Parathyroid adenoma (tissue), 2 donors: ENCODE measurements at regions not wholly inside any gene's neighbourhood (a gene's known extent, or its start where the extent isn't known, plus 50 kb on each side); places are given as distances from the start of the nearest gene placed in this dataset.

Source experiments
- H2AFZ ChIP-seq: fragments of 300-600 bp; sonication (generic); one replicate; pipeline ENCODE4 v1.7.0; 2017; ENCODE audit warnings: antibody characterized with exemption, mild to moderate bottlenecking
- H3K27ac ChIP-seq: fragments of 300-600 bp; sonication (generic); one replicate; pipeline ENCODE4 v1.7.0; 2017
- H3K27me3 ChIP-seq: fragments of 300-600 bp; sonication (generic); one replicate; pipeline ENCODE4 v1.7.0; 2017; ENCODE audit warnings: low read length; ENCODE audit not compliant: control insufficient read depth, insufficient read depth
- H3K36me3 ChIP-seq: fragments of 300-600 bp; sonication (generic); one replicate; pipeline ENCODE4 v1.7.0; 2017; ENCODE audit warnings: low read length; ENCODE audit not compliant: control insufficient read depth, insufficient read depth
- H3K4me1 ChIP-seq: fragments of 300-600 bp; sonication (generic); one replicate; pipeline ENCODE4 v1.7.0; 2017; ENCODE audit warnings: control low read depth
- H3K4me2 ChIP-seq: fragments of 300-600 bp; sonication (generic); one replicate; pipeline ENCODE4 v1.7.0; 2017; ENCODE audit warnings: low read length
- H3K4me3 ChIP-seq: fragments of 300-600 bp; sonication (generic); one replicate; pipeline ENCODE4 v1.7.0; 2017; ENCODE audit warnings: low read depth, low read length
- H3K79me2 ChIP-seq: fragments of 300-600 bp; sonication (generic); one replicate; pipeline ENCODE4 v1.7.0; 2017; ENCODE audit warnings: control low read depth
- H3K9ac ChIP-seq: fragments of 300-600 bp; sonication (generic); one replicate; pipeline ENCODE4 v1.7.0; 2017; ENCODE audit warnings: mild to moderate bottlenecking
- H3K9me3 ChIP-seq: fragments of 300-600 bp; sonication (generic); one replicate; pipeline ENCODE4 v1.7.0; 2017; ENCODE audit warnings: low read length; ENCODE audit not compliant: control insufficient read depth
- TF ChIP-seq, protein P1 (sequence below): fragments of 300-600 bp; sonication (generic); IDR thresholded peaks from one replicate; pipeline ENCODE4 v1.7.0; 2017; ENCODE audit warnings: antibody characterized with exemption, mild to moderate bottlenecking
- donor health status: primary hyperparathyroidism.

DNA sequence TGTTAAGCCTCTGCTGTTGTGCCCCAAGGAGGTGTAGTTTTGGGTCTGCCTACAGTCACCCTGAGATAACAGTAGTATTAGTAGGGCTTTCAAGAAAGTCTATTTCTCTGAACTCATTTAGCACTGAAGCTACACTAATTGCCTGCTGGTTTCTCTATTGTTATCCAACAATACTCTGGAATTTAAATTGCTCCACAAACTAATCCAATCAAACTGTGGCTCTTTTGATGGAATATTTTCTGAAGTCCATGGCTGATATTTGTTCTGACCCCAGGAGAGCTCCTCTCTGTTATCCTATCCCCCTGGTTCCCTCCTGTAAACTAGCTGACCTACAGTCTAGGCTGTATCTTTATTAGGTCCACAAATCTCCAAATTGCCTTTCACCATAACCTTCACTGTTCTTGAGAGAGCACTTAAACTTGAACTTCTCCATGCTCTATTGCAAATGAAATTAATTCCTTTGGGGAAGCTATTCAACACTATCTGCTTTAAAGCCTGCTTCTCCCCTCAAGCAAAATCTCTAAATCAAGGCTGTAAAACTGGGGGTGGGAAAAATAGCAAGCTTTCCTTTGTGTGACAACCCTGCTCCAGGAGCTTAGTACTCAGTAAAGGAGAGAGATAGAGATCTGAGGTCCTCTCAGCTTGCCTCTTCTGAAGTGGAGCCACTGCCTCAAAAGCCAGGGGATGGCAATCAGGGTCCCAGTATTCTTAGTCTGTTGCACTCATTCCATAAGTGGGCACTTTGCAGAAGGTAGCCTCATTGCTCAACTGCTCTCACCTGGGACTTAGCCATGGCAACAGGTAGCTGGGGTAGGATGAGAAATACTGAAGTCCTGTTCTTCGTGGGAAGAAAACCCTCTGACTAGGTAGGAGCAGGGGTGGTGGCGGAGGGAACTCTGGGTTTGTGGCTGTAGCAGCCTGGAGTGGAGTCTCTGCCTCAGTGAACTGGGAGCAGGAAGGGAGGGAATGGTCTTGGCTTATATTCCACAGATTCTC, 110.9 kb downstream of the MACIR start:
- TF ChIP-seq, protein P1, sequence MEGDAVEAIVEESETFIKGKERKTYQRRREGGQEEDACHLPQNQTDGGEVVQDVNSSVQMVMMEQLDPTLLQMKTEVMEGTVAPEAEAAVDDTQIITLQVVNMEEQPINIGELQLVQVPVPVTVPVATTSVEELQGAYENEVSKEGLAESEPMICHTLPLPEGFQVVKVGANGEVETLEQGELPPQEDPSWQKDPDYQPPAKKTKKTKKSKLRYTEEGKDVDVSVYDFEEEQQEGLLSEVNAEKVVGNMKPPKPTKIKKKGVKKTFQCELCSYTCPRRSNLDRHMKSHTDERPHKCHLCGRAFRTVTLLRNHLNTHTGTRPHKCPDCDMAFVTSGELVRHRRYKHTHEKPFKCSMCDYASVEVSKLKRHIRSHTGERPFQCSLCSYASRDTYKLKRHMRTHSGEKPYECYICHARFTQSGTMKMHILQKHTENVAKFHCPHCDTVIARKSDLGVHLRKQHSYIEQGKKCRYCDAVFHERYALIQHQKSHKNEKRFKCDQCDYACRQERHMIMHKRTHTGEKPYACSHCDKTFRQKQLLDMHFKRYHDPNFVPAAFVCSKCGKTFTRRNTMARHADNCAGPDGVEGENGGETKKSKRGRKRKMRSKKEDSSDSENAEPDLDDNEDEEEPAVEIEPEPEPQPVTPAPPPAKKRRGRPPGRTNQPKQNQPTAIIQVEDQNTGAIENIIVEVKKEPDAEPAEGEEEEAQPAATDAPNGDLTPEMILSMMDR, result no peak
- no peaks in the 10 kb centered on the region for H3K36me3 ChIP-seq

DNA sequence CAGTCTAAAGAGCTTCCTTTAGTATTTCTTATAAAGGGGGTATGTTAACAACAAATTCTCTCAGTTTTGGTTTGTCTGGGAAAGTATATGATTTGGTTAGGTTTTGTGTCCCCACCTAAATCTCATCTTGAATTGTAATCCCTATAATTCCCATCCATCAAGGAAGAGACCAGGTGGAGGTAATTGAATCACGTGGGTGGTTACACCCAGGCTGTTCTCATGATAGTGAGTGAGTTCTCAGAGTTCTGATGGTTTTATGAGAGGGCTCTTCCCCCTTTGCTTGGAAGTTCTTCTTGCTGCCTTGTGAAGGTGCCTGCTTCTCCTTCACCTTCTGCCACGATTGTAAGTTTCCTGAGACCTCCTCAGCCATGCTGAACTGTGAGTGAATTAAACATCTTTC, 109.1 kb downstream of the MACIR start:
- no peak overlapping the region for H3K9ac ChIP-seq
- no peaks in the 10 kb centered on the region for H3K36me3 ChIP-seq
- no peak overlapping the region for H3K27ac ChIP-seq
- peaks cover 19% of the 10 kb centered on the region for H3K4me1 ChIP-seq
- no peak overlapping the region for H2AFZ ChIP-seq
- H3K79me2 ChIP-seq, result no peaks in the 10 kb centered on the region
- no peaks in the 10 kb centered on the region for H3K9me3 ChIP-seq
- no peaks in the 10 kb centered on the region for H3K27me3 ChIP-seq
- TF ChIP-seq, protein P1, result no peak
- H3K4me3 ChIP-seq, result no peak overlapping the region
- no peak overlapping the region for H3K4me2 ChIP-seq

More for the DNA sequence above, 110.9 kb downstream of the MACIR start:
- Histone ChIP-seq H3K4me1 (peaks cover 28% of the 10 kb centered on the region), H2AFZ (no peak overlapping the region), H3K4me3 (no peak overlapping the region), H3K27ac (no peak overlapping the region), H3K27me3 (no peaks in the 10 kb centered on the region), H3K79me2 (no peaks in the 10 kb centered on the region), H3K9me3 (no peaks in the 10 kb centered on the region), H3K4me2 (no peak overlapping the region), H3K9ac (no peak overlapping the region)

DNA sequence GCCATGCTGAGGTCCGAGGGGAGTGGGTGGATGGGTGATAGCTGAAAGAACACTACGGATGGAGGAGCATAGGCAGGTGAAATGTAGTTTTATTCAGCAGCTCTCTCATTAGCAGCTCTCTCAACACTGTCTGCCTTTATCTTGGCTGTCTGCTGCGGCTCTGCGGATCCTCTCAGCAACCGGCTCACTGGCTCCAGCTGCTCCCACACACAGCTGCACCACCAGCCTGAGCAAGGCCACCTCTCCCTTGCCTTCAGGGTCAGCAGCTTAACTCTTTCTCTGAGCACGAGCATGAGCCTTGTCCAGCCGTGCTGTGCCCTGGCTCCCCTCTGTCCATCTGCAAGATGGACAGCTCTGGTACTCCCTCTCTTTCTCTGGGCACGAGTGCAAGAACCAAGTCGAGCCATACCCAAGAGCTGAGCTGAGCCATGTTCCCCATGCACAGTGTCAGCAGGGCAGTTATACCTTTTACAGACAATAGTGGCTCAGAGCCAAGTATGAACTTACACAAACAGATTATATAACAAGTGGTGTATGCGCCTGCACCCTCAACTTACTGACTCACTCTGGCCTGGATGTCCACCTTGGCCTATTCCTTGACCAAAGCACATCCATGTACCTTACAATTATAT, 108.5 kb downstream of the MACIR start:
- Histone ChIP-seq H3K27me3 (no peaks in the 10 kb centered on the region), H3K79me2 (no peaks in the 10 kb centered on the region), H3K4me1 (peaks cover 18% of the 10 kb centered on the region), H3K4me3 (no peak overlapping the region), H2AFZ (no peak overlapping the region), H3K4me2 (no peak overlapping the region), H3K27ac (no peak overlapping the region), H3K9me3 (no peaks in the 10 kb centered on the region), H3K36me3 (no peaks in the 10 kb centered on the region), H3K9ac (no peak overlapping the region)
- TF ChIP-seq, protein P1, result no peak

DNA sequence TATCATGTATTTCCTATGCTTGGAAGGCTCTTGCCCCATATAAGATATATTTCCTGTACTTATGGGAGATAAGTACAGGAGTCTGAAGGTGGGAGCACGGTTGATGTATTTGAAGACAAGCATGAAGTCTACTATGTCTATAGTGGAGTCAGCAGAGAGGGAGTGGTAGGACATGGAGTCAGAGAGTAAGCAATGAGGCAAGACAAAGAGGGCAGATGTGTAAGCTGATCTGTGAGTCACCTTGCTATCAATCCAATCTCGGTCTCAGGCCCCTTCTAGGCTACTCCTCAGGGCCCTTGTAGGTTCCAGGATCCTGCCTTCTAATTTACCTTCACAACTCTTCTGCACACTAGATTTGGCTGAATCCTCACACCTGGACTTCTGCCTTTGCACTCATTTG, 105.5 kb downstream of the MACIR start:
- Histone ChIP-seq H3K4me2 (no peak overlapping the region), H3K9me3 (no peaks in the 10 kb centered on the region), H3K9ac (no peak overlapping the region), H3K4me3 (no peak overlapping the region), H3K36me3 (no peaks in the 10 kb centered on the region), H3K4me1 (peaks cover 9% of the 10 kb centered on the region), H2AFZ (no peak overlapping the region), H3K27me3 (no peaks in the 10 kb centered on the region), H3K27ac (no peak overlapping the region), H3K79me2 (no peaks in the 10 kb centered on the region)
- TF ChIP-seq, protein P1, result no peak
